Liver (tissue), 8 donors: ENCODE measurements at regions not wholly inside any gene's neighbourhood (a gene's known extent, or its start where the extent isn't known, plus 50 kb on each side); places are given as distances from the start of the nearest gene placed in this dataset.
A peak's percentile ranks its signal among the peaks of the same experiment; 100 is the strongest.

Experiments
- DNase-seq: peaks from one replicate; pipeline ENCODE4 v3.0.0-alpha.2; 2017; ENCODE audit warnings: low spot score
- H3K27ac ChIP-seq, 2 donors: one replicate each; pipeline ENCODE4 v1.7.0; 2013; ENCODE audit warnings: inconsistent platforms in 2 of 2, low read length in 2 of 2, control low read depth in 1 of 2, low read depth in 1 of 2, mild to moderate bottlenecking in 1 of 2
- H3K27me3 ChIP-seq, 4 donors: one replicate each; pipeline versions ENCODE4 v1.6.1 to v1.7.0; 2013; ENCODE audit warnings: low read length in 3 of 4, inconsistent platforms in 1 of 4, mild to moderate bottlenecking in 1 of 4, moderate library complexity in 1 of 4; ENCODE audit not compliant: control insufficient read depth in 4 of 4, insufficient read depth in 4 of 4
- H3K36me3 ChIP-seq, 4 donors: one replicate each; pipeline versions ENCODE4 v1.6.1 to v1.7.0; 2013; ENCODE audit warnings: low read length in 3 of 4, mild to moderate bottlenecking in 3 of 4, low read depth in 1 of 4, moderate library complexity in 1 of 4; ENCODE audit not compliant: control insufficient read depth in 4 of 4, insufficient read depth in 3 of 4
- H3K4me1 ChIP-seq, 4 donors: one replicate each; pipeline versions ENCODE4 v1.6.1 to v1.7.0; 2013; ENCODE audit warnings: low read length in 3 of 4, mild to moderate bottlenecking in 3 of 4, moderate library complexity in 1 of 4; ENCODE audit not compliant: control insufficient read depth in 4 of 4, insufficient read depth in 4 of 4
- H3K4me3 ChIP-seq, 3 donors: one replicate each; pipeline versions ENCODE4 v1.6.1 to v1.7.0; 2013; ENCODE audit warnings: low read length in 3 of 3, control low read depth in 1 of 3, low read depth in 1 of 3, mild to moderate bottlenecking in 1 of 3
- H3K9ac ChIP-seq, 2 donors: one replicate each; pipeline ENCODE4 v1.7.0; 2013; ENCODE audit warnings: low read length in 2 of 2, mild to moderate bottlenecking in 2 of 2, moderate library complexity in 2 of 2, control low read depth in 1 of 2, low read depth in 1 of 2
- H3K9me3 ChIP-seq, 4 donors: one replicate each; pipeline versions ENCODE4 v1.6.1 to v1.7.0; 2013; ENCODE audit warnings: low read length in 3 of 4; ENCODE audit not compliant: control insufficient read depth in 4 of 4
- CTCF ChIP-seq: fragments of 150-350 bp; IDR thresholded peaks from 2 replicates; pipeline ENCODE4 v1.5.1; 2017; ENCODE audit warnings: improper control_type of control experiment, low read depth, low read length; ENCODE audit not compliant: missing input control
- EGR1 ChIP-seq, 2 donors: IDR thresholded peaks; 2 replicates each; pipeline ENCODE4 v1.6.1; 2016 to 2018; ENCODE audit warnings: antibody characterized with exemption in 2 of 2, low read depth in 2 of 2
- FOXA1 ChIP-seq: IDR thresholded peaks from 2 replicates; pipeline ENCODE4 v1.6.1; 2016; ENCODE audit warnings: antibody characterized with exemption
- FOXA2 ChIP-seq: IDR thresholded peaks from 2 replicates; pipeline ENCODE4 v1.6.1; 2016; ENCODE audit warnings: antibody characterized with exemption
- GABPA ChIP-seq, 2 donors: IDR thresholded peaks in 1 of 2; conservative IDR thresholded peaks in 1 of 2; 2 replicates each; pipeline ENCODE4 v1.6.1; 2016; ENCODE audit warnings: antibody characterized with exemption in 2 of 2, mild to moderate bottlenecking in 1 of 2, moderate library complexity in 1 of 2
- HNF4A ChIP-seq, 2 donors: conservative IDR thresholded peaks; 2 replicates each; pipeline ENCODE4 v1.6.1; 2016; ENCODE audit warnings: antibody characterized with exemption in 2 of 2, mild to moderate bottlenecking in 2 of 2
- HNF4G ChIP-seq: IDR thresholded peaks from 2 replicates; pipeline ENCODE4 v1.6.1; 2016; ENCODE audit warnings: antibody characterized with exemption
- JUND ChIP-seq, 2 donors: IDR thresholded peaks; 2 replicates each; pipeline ENCODE4 v1.6.1; 2016; ENCODE audit warnings: antibody characterized with exemption in 2 of 2
- NR2F2 ChIP-seq: IDR thresholded peaks from 2 replicates; pipeline ENCODE4 v1.6.1; 2016; ENCODE audit warnings: antibody characterized with exemption
- RAD21 ChIP-seq, 2 donors: IDR thresholded peaks; 2 replicates each; pipeline ENCODE4 v1.6.1; 2016; ENCODE audit warnings: antibody characterized with exemption in 2 of 2, mild to moderate bottlenecking in 2 of 2
- RXRA ChIP-seq, 2 donors: IDR thresholded peaks; 2 replicates each; pipeline ENCODE4 v1.6.1; 2017 to 2018; ENCODE audit warnings: antibody characterized with exemption in 2 of 2, mild to moderate bottlenecking in 1 of 2
- SP1 ChIP-seq: IDR thresholded peaks from 2 replicates; pipeline ENCODE4 v1.6.1; 2018; ENCODE audit warnings: antibody characterized with exemption, mild to moderate bottlenecking
- TAF1 ChIP-seq: conservative IDR thresholded peaks from 2 replicates; pipeline ENCODE4 v1.6.1; 2016; ENCODE audit warnings: antibody characterized with exemption, mild to moderate bottlenecking
- YY1 ChIP-seq: IDR thresholded peaks from 2 replicates; pipeline ENCODE4 v1.6.1; 2016; ENCODE audit warnings: antibody characterized with exemption, mild to moderate bottlenecking
- WGBS: extraction: QIAGEN DNeasy Blood & Tissue Kit; methylation state at CpG from one replicate; pipeline ENCODE4 v1.1.7; 2013; 5-methylcytosine and 5-hydroxymethylcytosine counted together
- TF ChIP-seq, protein P1 (sequence below): IDR thresholded peaks from 2 replicates; pipeline ENCODE4 v1.6.1; 2016; ENCODE audit warnings: antibody characterized with exemption
- TF ChIP-seq, protein P2 (sequence below): IDR thresholded peaks from 2 replicates; pipeline ENCODE4 v1.6.1; 2016; ENCODE audit warnings: antibody characterized with exemption
- TF ChIP-seq, protein P3 (sequence below): IDR thresholded peaks from 2 replicates; pipeline ENCODE4 v1.6.1; 2016; ENCODE audit warnings: antibody characterized with exemption
- TF ChIP-seq, protein P4 (sequence below): IDR thresholded peaks from 2 replicates; pipeline ENCODE4 v1.6.1; 2016; ENCODE audit warnings: antibody characterized with exemption, mild to moderate bottlenecking
- donor health status: healthy.
- donor health status: healthy.
- donor health status: healthy.
- donor health status: healthy.
- donor health status: healthy.

- peak overlapping the region in 1 of 2 donors; percentile 21 for H3K27ac ChIP-seq
- H3K27me3 ChIP-seq = no peaks in the 10 kb centered on the region
- H3K9me3 ChIP-seq = no peaks in the 10 kb centered on the region
- H3K4me1 ChIP-seq = no peaks in the 10 kb centered on the region
- no peak for DNase-seq
- no peaks in the 10 kb centered on the region for H3K36me3 ChIP-seq
- 79% methylated on average over 7 of the region's 7 CpGs for WGBS
- H3K9ac ChIP-seq = no peak overlapping the region
- no peak overlapping the region for H3K4me3 ChIP-seq
- TF ChIP-seq, protein P1, sequence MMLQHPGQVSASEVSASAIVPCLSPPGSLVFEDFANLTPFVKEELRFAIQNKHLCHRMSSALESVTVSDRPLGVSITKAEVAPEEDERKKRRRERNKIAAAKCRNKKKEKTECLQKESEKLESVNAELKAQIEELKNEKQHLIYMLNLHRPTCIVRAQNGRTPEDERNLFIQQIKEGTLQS = no peak
- TF ChIP-seq, protein P2, sequence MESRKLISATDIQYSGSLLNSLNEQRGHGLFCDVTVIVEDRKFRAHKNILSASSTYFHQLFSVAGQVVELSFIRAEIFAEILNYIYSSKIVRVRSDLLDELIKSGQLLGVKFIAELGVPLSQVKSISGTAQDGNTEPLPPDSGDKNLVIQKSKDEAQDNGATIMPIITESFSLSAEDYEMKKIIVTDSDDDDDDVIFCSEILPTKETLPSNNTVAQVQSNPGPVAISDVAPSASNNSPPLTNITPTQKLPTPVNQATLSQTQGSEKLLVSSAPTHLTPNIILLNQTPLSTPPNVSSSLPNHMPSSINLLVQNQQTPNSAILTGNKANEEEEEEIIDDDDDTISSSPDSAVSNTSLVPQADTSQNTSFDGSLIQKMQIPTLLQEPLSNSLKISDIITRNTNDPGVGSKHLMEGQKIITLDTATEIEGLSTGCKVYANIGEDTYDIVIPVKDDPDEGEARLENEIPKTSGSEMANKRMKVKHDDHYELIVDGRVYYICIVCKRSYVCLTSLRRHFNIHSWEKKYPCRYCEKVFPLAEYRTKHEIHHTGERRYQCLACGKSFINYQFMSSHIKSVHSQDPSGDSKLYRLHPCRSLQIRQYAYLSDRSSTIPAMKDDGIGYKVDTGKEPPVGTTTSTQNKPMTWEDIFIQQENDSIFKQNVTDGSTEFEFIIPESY = no peak
- TF ChIP-seq HNF4A (conservative IDR thresholded peaks at IDR 0.05) = no peak
- TF ChIP-seq YY1 = no peak
- no peak for TF ChIP-seq GABPA (IDR thresholded peaks at IDR 0.05 in 1 of 2, conservative IDR thresholded peaks at IDR 0.05 in 1 of 2)
- no peak for TF ChIP-seq NR2F2
- TF ChIP-seq FOXA2 = no peak
- no peak for TF ChIP-seq EGR1 (IDR thresholded peaks at IDR 0.05; ENCODE audit: low read depth in 2 of 2)
- TF ChIP-seq RXRA (IDR thresholded peaks at IDR 0.05) = no peak
- no peak for TF ChIP-seq HNF4G
- TF ChIP-seq RAD21 (IDR thresholded peaks at IDR 0.05) = no peak
- no peak for TF ChIP-seq FOXA1
- TF ChIP-seq JUND (IDR thresholded peaks at IDR 0.05) = no peak
- TF ChIP-seq, protein P3, sequence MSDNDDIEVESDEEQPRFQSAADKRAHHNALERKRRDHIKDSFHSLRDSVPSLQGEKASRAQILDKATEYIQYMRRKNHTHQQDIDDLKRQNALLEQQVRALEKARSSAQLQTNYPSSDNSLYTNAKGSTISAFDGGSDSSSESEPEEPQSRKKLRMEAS = no peak
Measured at GRCh38 chr6:15066089-15066758, 179.6 kb upstream of the JARID2 start.

- H3K9me3 ChIP-seq = no peaks in the 10 kb centered on the region
- no peak overlapping the region for H3K4me3 ChIP-seq
- H3K27me3 ChIP-seq = no peaks in the 10 kb centered on the region
- 88% methylated on average over 3 of the region's 3 CpGs for WGBS
- no peak overlapping the region for H3K9ac ChIP-seq
- H3K36me3 ChIP-seq = no peaks in the 10 kb centered on the region
- no peak overlapping the region for H3K27ac ChIP-seq
- no peaks in the 10 kb centered on the region for H3K4me1 ChIP-seq
- TF ChIP-seq EGR1 (IDR thresholded peaks at IDR 0.05; ENCODE audit: low read depth in 2 of 2) (no peak), NR2F2 (no peak), SP1 (no peak), HNF4A (conservative IDR thresholded peaks at IDR 0.05) (no peak), RAD21 (IDR thresholded peaks at IDR 0.05) (no peak), CTCF (no peak), TAF1 (no peak), RXRA (IDR thresholded peaks at IDR 0.05) (no peak), GABPA (IDR thresholded peaks at IDR 0.05 in 1 of 2, conservative IDR thresholded peaks at IDR 0.05 in 1 of 2) (no peak), JUND (IDR thresholded peaks at IDR 0.05) (no peak), FOXA2 (no peak)
- TF ChIP-seq, protein P4, sequence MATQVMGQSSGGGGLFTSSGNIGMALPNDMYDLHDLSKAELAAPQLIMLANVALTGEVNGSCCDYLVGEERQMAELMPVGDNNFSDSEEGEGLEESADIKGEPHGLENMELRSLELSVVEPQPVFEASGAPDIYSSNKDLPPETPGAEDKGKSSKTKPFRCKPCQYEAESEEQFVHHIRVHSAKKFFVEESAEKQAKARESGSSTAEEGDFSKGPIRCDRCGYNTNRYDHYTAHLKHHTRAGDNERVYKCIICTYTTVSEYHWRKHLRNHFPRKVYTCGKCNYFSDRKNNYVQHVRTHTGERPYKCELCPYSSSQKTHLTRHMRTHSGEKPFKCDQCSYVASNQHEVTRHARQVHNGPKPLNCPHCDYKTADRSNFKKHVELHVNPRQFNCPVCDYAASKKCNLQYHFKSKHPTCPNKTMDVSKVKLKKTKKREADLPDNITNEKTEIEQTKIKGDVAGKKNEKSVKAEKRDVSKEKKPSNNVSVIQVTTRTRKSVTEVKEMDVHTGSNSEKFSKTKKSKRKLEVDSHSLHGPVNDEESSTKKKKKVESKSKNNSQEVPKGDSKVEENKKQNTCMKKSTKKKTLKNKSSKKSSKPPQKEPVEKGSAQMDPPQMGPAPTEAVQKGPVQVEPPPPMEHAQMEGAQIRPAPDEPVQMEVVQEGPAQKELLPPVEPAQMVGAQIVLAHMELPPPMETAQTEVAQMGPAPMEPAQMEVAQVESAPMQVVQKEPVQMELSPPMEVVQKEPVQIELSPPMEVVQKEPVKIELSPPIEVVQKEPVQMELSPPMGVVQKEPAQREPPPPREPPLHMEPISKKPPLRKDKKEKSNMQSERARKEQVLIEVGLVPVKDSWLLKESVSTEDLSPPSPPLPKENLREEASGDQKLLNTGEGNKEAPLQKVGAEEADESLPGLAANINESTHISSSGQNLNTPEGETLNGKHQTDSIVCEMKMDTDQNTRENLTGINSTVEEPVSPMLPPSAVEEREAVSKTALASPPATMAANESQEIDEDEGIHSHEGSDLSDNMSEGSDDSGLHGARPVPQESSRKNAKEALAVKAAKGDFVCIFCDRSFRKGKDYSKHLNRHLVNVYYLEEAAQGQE = no peak
- TF ChIP-seq, protein P2 = no peak
- DNase-seq = no peak
Measured at GRCh38 chr6:15073344-15073789, 172.5 kb upstream of the JARID2 start.
